Caco-2 (cell line): ENCODE measurements at regions not wholly inside any gene's neighbourhood (a gene's known extent, or its start where the extent isn't known, plus 50 kb on each side); places are given as distances from the start of the nearest gene placed in this dataset.

Source experiments
- BruUV-seq: library from RNA; stranded (reverse); fragments of 400-500 nt; replicated peaks from 2 replicates; lab custom pipeline; 2021; lab: Mats Ljungman, UMichigan
- CTCF ChIA-PET: fragments of 300-600 bp; sonication (Branson Sonifier 250); formaldehyde crosslinking; loops from one replicate; lab custom pipeline; 2022; ENCODE audit warnings: antibody characterized with exemption; lab: Charles Lee
- POLR2A ChIA-PET: fragments of 300-600 bp; sonication (Branson Sonifier 250); formaldehyde crosslinking; loops from one replicate; lab custom pipeline; 2022; ENCODE audit warnings: antibody characterized with exemption; lab: Charles Lee
- DNase-seq, 2 experiments: peaks; one replicate each; pipeline versions ENCODE4 v3.0.0 to v3.0.0-alpha.2; 2020 to 2022
- H3K27me3 ChIP-seq: replicated peaks from 2 replicates; pipeline ENCODE4 v1.6.0; 2011; ENCODE audit warnings: low read length; ENCODE audit not compliant: control insufficient read depth, insufficient read depth
- H3K36me3 ChIP-seq: 2 replicates; pipeline ENCODE4 v1.5.1; 2011; ENCODE audit warnings: low read length; ENCODE audit not compliant: control insufficient read depth, insufficient read depth
- H3K4me1 ChIP-seq: fragments of 250-450 bp; sonication (Bioruptor Pico); 2 replicates; pipeline ENCODE4 v1.5.1; 2020; ENCODE audit warnings: mild to moderate bottlenecking
- H3K4me3 ChIP-seq: 2 replicates; pipeline ENCODE4 v1.5.1; 2011; ENCODE audit warnings: low read depth, mild to moderate bottlenecking, control low read depth, low read length
- H3K9me3 ChIP-seq: fragments of 250-450 bp; sonication (Bioruptor Pico); 2 replicates; pipeline ENCODE4 v1.5.1; 2020; ENCODE audit warnings: mild to moderate bottlenecking, moderate library complexity
- H3K27ac Mint-ChIP-seq: one replicate; pipeline ENCODE4 v1.8.0; 2022; ENCODE audit warnings: mixed read lengths; ENCODE audit not compliant: unreplicated experiment
- H3K27me3 Mint-ChIP-seq: one replicate; pipeline ENCODE4 v1.8.0; 2022; ENCODE audit warnings: mixed read lengths; ENCODE audit not compliant: insufficient read depth, unreplicated experiment
- H3K36me3 Mint-ChIP-seq: one replicate; pipeline ENCODE4 v1.8.0; 2022; ENCODE audit warnings: mild to moderate bottlenecking, mixed read lengths; ENCODE audit not compliant: insufficient read depth, unreplicated experiment
- H3K4me1 Mint-ChIP-seq: one replicate; pipeline ENCODE4 v1.8.0; 2022; ENCODE audit warnings: low read depth, mixed read lengths; ENCODE audit not compliant: unreplicated experiment
- H3K4me3 Mint-ChIP-seq: one replicate; pipeline ENCODE4 v1.8.0; 2022; ENCODE audit warnings: mild to moderate bottlenecking, moderate library complexity, mixed read lengths; ENCODE audit not compliant: unreplicated experiment
- H3K9me3 Mint-ChIP-seq: one replicate; pipeline ENCODE4 v1.8.0; 2022; ENCODE audit warnings: mixed read lengths; ENCODE audit not compliant: unreplicated experiment
- intact Hi-C: fragments of 100-400 bp; cut with micrococcal nuclease; formaldehyde crosslinking; loops from one replicate; pipeline ENCODE4 v1.10.0; 2022; ENCODE audit not compliant: unreplicated experiment
- TF ChIP-seq, protein P1 (sequence below), 2 experiments: fragments of 200-600 bp in 1 of 2; IDR thresholded peaks; 1 replicate in 1 of 2; 2 replicates in 1 of 2; pipeline versions ENCODE4 v1.5.1 to v1.8.0; 2011 to 2022; ENCODE audit warnings: antibody characterized with exemption in 1 of 2, control low read depth in 1 of 2, inconsistent platforms in 1 of 2, low read depth in 1 of 2, low read length in 1 of 2, mild to moderate bottlenecking in 1 of 2, moderate library complexity in 1 of 2; ENCODE audit not compliant: insufficient read depth in 1 of 2, severe bottlenecking in 1 of 2, unreplicated experiment in 1 of 2

DNA sequence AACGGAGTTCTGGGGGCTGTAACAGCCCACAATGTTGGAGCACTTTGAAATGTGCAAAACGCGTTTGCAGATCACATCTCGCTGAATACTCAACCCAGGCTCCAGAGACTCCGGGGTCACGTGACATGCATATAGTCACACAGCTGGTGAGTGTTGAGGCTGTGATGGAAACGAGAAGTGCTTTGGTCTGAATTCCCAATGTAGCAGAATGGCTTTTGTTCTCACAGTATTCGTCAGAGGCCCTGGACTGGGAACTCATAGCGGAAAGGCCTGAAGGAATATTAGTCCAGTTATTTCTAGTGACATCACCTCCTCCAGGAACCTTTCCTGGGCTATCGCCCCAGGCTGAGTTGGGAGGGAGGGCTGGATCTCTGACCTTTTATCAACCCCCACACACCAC is 95.8 kb upstream of the CRHR1 start:
- no peaks in the 10 kb centered on the region for H3K27me3 ChIP-seq
- BruUV-seq: no TSS peak
- intact Hi-C loops: no loop called here
- H3K4me1 ChIP-seq: no peaks in the 10 kb centered on the region
- Mint-ChIP-seq H3K36me3 (no peaks in the 10 kb centered on the region), H3K27me3 (peaks cover 34% of the 10 kb centered on the region), H3K9me3 (no peaks in the 10 kb centered on the region), H3K4me3 (no peak overlapping the region), H3K27ac (no peak overlapping the region), H3K4me1 (no peaks in the 10 kb centered on the region)
- no peak for DNase-seq
- H3K4me3 ChIP-seq: no peak overlapping the region
- no peaks in the 10 kb centered on the region for H3K9me3 ChIP-seq
- CTCF ChIA-PET: interaction anchor here (0.6 kb wide), 1 partner anchor 18 kb away, joined by 4 read pairs; no protein-coding TSS in a partner anchor
- POLR2A ChIA-PET: no interaction called here
- no peaks in the 10 kb centered on the region for H3K36me3 ChIP-seq
- TF ChIP-seq, protein P1, sequence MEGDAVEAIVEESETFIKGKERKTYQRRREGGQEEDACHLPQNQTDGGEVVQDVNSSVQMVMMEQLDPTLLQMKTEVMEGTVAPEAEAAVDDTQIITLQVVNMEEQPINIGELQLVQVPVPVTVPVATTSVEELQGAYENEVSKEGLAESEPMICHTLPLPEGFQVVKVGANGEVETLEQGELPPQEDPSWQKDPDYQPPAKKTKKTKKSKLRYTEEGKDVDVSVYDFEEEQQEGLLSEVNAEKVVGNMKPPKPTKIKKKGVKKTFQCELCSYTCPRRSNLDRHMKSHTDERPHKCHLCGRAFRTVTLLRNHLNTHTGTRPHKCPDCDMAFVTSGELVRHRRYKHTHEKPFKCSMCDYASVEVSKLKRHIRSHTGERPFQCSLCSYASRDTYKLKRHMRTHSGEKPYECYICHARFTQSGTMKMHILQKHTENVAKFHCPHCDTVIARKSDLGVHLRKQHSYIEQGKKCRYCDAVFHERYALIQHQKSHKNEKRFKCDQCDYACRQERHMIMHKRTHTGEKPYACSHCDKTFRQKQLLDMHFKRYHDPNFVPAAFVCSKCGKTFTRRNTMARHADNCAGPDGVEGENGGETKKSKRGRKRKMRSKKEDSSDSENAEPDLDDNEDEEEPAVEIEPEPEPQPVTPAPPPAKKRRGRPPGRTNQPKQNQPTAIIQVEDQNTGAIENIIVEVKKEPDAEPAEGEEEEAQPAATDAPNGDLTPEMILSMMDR (IDR thresholded peaks at IDR 0.05; ENCODE audit: insufficient read depth in 1 of 2, low read depth in 1 of 2, low read length in 1 of 2, severe bottlenecking in 1 of 2, unreplicated experiment in 1 of 2): no peak

DNA sequence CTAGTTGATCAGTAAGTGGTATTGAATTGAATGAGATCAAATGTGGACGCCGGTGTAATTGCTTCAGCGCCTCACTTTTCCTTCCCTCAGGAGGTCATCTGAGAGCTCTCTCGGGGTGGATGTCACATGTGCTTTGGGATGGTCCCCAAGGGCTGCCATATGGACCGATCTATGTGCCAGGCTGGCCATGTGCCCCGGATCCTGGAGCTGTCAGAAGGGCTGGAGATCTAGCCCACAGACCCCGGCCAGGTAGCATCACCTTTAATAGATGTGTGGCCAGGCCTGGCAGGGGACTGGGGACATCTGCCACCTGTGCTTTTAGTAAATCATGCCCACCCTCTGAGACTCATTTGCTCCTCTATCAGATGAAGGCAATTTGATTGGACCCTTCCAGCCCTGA is 95.3 kb upstream of the CRHR1 start:
- no peak overlapping the region for H3K4me3 ChIP-seq
- intact Hi-C loops: no loop called here
- H3K4me3 Mint-ChIP-seq: no peak overlapping the region
- no peaks in the 10 kb centered on the region for H3K27me3 ChIP-seq
- H3K27ac Mint-ChIP-seq: no peak overlapping the region
- no peaks in the 10 kb centered on the region for H3K9me3 ChIP-seq
- H3K9me3 Mint-ChIP-seq: no peaks in the 10 kb centered on the region
- H3K36me3 ChIP-seq: no peaks in the 10 kb centered on the region
- no TSS peak for BruUV-seq
- POLR2A ChIA-PET: no interaction called here
- no peak for DNase-seq
- H3K27me3 Mint-ChIP-seq: peaks cover 37% of the 10 kb centered on the region
- TF ChIP-seq, protein P1 (IDR thresholded peaks at IDR 0.05; ENCODE audit: insufficient read depth in 1 of 2, low read depth in 1 of 2, low read length in 1 of 2, severe bottlenecking in 1 of 2, unreplicated experiment in 1 of 2): no peak
- H3K4me1 Mint-ChIP-seq: no peaks in the 10 kb centered on the region
- H3K36me3 Mint-ChIP-seq: no peaks in the 10 kb centered on the region
- CTCF ChIA-PET: no interaction called here
- H3K4me1 ChIP-seq: no peaks in the 10 kb centered on the region

DNA sequence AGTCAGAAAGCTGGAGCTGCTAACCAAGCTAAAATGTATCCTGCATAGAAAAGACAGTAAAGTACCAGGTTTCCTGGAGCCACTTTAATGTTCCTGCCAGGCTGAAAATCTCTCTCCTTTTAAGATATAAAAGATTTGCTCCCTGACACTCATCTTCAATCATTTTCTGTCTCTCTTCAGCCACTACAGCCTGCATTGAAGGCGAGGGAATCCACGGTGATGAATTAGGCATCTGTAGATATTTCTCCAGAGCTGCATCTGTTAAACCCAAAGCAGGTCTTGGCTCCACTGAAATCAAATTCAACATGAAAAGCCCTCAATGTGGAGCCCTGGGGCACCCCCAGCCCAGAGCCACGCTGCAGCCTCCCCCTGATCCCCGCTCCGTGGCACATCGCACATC is 94.7 kb upstream of the CRHR1 start:
- H3K4me1 Mint-ChIP-seq: no peaks in the 10 kb centered on the region
- no peaks in the 10 kb centered on the region for H3K27me3 ChIP-seq
- TF ChIP-seq, protein P1 (IDR thresholded peaks at IDR 0.05; ENCODE audit: insufficient read depth in 1 of 2, low read depth in 1 of 2, low read length in 1 of 2, severe bottlenecking in 1 of 2, unreplicated experiment in 1 of 2): no peak
- DNase-seq: no peak
- H3K4me1 ChIP-seq: no peaks in the 10 kb centered on the region
- H3K27me3 Mint-ChIP-seq: peaks cover 37% of the 10 kb centered on the region
- POLR2A ChIA-PET: no interaction called here
- no TSS peak for BruUV-seq
- H3K27ac Mint-ChIP-seq: no peak overlapping the region
- H3K36me3 ChIP-seq: no peaks in the 10 kb centered on the region
- CTCF ChIA-PET: no interaction called here
- no peak overlapping the region for H3K4me3 Mint-ChIP-seq
- no peaks in the 10 kb centered on the region for H3K9me3 Mint-ChIP-seq
- no peaks in the 10 kb centered on the region for H3K36me3 Mint-ChIP-seq
- H3K4me3 ChIP-seq: no peak overlapping the region
- no peaks in the 10 kb centered on the region for H3K9me3 ChIP-seq
- intact Hi-C loops: no loop called here
